Skeletal muscle tissue (tissue), 3 donors: ENCODE measurements at regions not wholly inside any gene's neighbourhood (a gene's known extent, or its start where the extent isn't known, plus 50 kb on each side); places are given as distances from the start of the nearest gene placed in this dataset.
"Not testable (repeated sequence)": the region's sequence is repeated elsewhere in the genome, so short reads cannot be mapped to it uniquely, and the experiment has no call there.

Experiments used
- H3K27ac ChIP-seq: one replicate; pipeline ENCODE4 v1.7.0; 2013; ENCODE audit warnings: mild to moderate bottlenecking, low read depth, low read length, inconsistent platforms
- H3K27me3 ChIP-seq, 3 donors: one replicate each; pipeline ENCODE4 v1.7.0; 2013; ENCODE audit warnings: low read length in 3 of 3; ENCODE audit not compliant: control insufficient read depth in 3 of 3, insufficient read depth in 3 of 3
- H3K36me3 ChIP-seq, 3 donors: one replicate each; pipeline ENCODE4 v1.7.0; 2013; ENCODE audit warnings: low read length in 3 of 3; ENCODE audit not compliant: control insufficient read depth in 3 of 3, insufficient read depth in 3 of 3
- H3K4me1 ChIP-seq, 3 donors: one replicate each; pipeline ENCODE4 v1.7.0; 2013; ENCODE audit warnings: low read length in 3 of 3, mild to moderate bottlenecking in 3 of 3; ENCODE audit not compliant: control insufficient read depth in 3 of 3, insufficient read depth in 3 of 3
- H3K4me3 ChIP-seq, 3 donors: one replicate each; pipeline ENCODE4 v1.7.0; 2013; ENCODE audit warnings: low read length in 3 of 3
- H3K9ac ChIP-seq, 3 donors: one replicate each; pipeline ENCODE4 v1.7.0; 2013; ENCODE audit warnings: low read length in 3 of 3, mild to moderate bottlenecking in 3 of 3, moderate library complexity in 2 of 3, low read depth in 1 of 3
- H3K9me3 ChIP-seq, 3 donors: one replicate each; pipeline ENCODE4 v1.7.0; 2013; ENCODE audit warnings: low read length in 3 of 3; ENCODE audit not compliant: control insufficient read depth in 3 of 3
- donor health status: Osteomylitis.

- H3K4me3 ChIP-seq: no peak overlapping the region
- no peak overlapping the region for H3K27ac ChIP-seq
- H3K9me3 ChIP-seq: no peaks in the 10 kb centered on the region
- H3K36me3 ChIP-seq: no peaks in the 10 kb centered on the region
- no peaks in the 10 kb centered on the region for H3K4me1 ChIP-seq
- H3K9ac ChIP-seq: no peak overlapping the region
- no peaks in the 10 kb centered on the region for H3K27me3 ChIP-seq
Observed at GRCh38 chr17:14585099-14585498, 284.2 kb downstream of the HS3ST3B1 start.

GRCh38 chr17:14582996-14583395 lies 282.1 kb downstream of the HS3ST3B1 start:
- H3K36me3 ChIP-seq: no peaks in the 10 kb centered on the region
- no peak overlapping the region for H3K4me3 ChIP-seq
- H3K4me1 ChIP-seq: no peaks in the 10 kb centered on the region
- no peak overlapping the region for H3K27ac ChIP-seq
- H3K9ac ChIP-seq: no peak overlapping the region
- H3K27me3 ChIP-seq: no peaks in the 10 kb centered on the region
- no peaks in the 10 kb centered on the region for H3K9me3 ChIP-seq

DNA sequence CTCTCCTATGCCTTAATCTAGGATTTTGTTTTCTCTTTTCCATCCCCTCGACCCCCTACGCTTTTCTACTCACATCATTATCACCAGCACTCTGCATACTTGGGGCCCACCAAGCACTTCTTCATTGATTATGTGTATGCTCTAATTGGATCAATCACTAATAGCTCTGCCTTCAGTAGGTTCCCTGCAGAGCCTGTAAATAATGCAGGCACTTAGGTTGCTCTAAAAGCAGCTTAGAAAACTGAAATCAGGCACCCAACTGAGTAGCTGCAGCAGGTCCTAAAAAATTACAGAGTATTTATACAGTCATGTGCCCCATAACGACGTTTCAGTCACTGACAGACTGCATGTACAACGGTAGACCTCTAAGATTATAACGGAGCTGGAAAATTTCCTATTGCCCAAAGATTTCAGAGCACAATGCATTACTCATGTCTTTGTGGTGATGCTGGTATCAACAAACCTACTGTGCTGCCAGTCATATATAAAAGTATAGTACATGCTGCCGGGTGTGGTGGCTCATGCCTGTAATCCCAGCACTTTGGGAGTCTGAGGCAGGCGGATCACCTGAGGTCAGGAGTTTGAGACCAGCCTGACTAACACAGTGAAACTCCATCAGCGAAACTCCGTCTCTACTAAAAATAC lies 280.4 kb downstream of the HS3ST3B1 start:
- Histone ChIP-seq H3K4me1 (no peaks in the 10 kb centered on the region), H3K36me3 (no peaks in the 10 kb centered on the region), H3K27me3 (no peaks in the 10 kb centered on the region), H3K9ac (no peak overlapping the region), H3K27ac (no peak overlapping the region), H3K9me3 (no peaks in the 10 kb centered on the region), H3K4me3 (no peak overlapping the region)

GRCh38 chr17:14580499-14580898 lies 279.6 kb downstream of the HS3ST3B1 start:
- no peak overlapping the region for H3K4me3 ChIP-seq
- H3K4me1 ChIP-seq: no peaks in the 10 kb centered on the region
- no peaks in the 10 kb centered on the region for H3K9me3 ChIP-seq
- no peak overlapping the region for H3K27ac ChIP-seq
- peaks cover 0 to 6% (median 0%) of the 10 kb centered on the region in 3 donors for H3K27me3 ChIP-seq
- H3K36me3 ChIP-seq: no peaks in the 10 kb centered on the region
- H3K9ac ChIP-seq: no peak overlapping the region

DNA sequence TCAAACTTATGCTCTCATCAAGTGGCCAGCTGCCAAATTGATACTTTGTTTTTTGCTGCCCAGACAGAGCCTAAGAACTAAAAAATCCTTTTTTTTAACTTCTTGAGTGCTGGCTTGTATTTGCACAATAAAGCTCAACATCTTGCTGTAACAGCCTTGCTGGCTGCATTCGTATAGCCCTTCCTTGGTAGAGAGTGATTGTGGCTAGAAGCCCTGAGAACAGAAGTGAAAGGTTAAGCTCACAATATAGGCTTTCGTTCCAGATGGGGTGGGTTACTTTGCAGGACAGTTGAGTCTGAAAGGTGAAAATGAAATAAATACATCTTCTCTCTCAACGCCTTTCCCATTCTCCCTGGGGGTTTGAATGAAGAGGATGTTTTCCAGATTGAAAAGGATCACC lies 278.8 kb downstream of the HS3ST3B1 start:
- no peak overlapping the region for H3K9ac ChIP-seq
- H3K4me3 ChIP-seq: no peak overlapping the region

DNA sequence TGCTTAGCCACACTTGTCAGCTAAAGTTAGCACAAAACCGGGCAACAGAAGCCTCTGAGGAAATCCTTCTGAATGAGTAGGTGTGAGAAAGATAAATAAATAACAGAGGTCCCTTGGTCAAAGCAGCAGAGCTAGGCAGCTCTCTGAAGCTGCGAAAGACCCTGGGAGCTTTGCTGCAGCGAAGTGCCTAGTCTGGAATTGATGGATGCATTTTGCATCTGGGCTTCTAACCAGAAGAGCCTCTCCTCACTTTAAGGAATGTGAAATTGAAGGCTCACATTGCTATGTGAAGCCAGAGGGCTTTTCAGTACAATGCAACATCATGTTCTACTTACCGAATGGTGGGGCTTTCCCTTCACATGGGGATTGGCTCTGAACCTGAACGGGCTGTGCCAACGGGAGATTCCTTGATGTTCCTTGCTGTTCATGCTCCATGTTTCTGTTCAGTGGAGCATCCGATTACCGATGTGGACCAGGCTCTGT lies 274.6 kb downstream of the HS3ST3B1 start:
- H3K27me3 ChIP-seq: peaks cover 0 to 11% (median 0%) of the 10 kb centered on the region in 3 donors

More for the DNA sequence above, 278.8 kb downstream of the HS3ST3B1 start:
- H3K9me3 ChIP-seq: no peaks in the 10 kb centered on the region
- H3K27ac ChIP-seq: no peak overlapping the region
- no peaks in the 10 kb centered on the region for H3K4me1 ChIP-seq
- no peaks in the 10 kb centered on the region for H3K36me3 ChIP-seq
- H3K27me3 ChIP-seq: peaks cover 0 to 11% (median 0%) of the 10 kb centered on the region in 3 donors

GRCh38 chr17:14560325-14560724 lies 259.4 kb downstream of the HS3ST3B1 start:
- H3K9ac ChIP-seq, H3K27ac ChIP-seq, H3K9me3 ChIP-seq, H3K4me3 ChIP-seq, H3K27me3 ChIP-seq, H3K36me3 ChIP-seq, H3K4me1 ChIP-seq: not testable (repeated sequence)

More for the DNA sequence above, 274.6 kb downstream of the HS3ST3B1 start:
- Histone ChIP-seq H3K4me3 (no peak overlapping the region), H3K9me3 (no peaks in the 10 kb centered on the region), H3K4me1 (no peaks in the 10 kb centered on the region), H3K9ac (no peak overlapping the region), H3K36me3 (no peaks in the 10 kb centered on the region), H3K27ac (no peak overlapping the region)

- Histone ChIP-seq H3K9ac (no peak overlapping the region), H3K4me1 (no peaks in the 10 kb centered on the region), H3K4me3 (no peak overlapping the region)
Observed at GRCh38 chr17:14559264-14560119, 258.6 kb downstream of the HS3ST3B1 start.

DNA sequence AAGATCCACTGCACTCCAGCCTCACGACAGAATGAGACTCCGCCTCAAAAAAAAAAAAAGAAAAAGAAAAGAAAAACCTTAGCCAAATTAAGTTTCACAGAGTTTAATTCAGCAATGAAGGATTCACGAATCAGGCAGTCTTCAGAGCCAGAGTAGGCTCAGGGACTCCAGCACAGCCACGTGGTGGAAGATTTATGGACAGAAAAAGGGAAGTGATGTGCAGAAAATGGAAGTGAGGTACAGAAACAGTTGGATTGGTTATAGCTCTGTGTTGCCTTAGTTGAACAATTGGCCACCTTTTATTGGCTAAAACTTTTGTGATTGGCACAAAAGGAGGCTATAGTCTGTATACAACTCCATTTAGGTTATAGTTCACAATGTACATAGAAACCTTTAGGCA lies 256.6 kb downstream of the HS3ST3B1 start:
- no peaks in the 10 kb centered on the region for H3K27me3 ChIP-seq
- no peak overlapping the region for H3K9ac ChIP-seq
- no peaks in the 10 kb centered on the region for H3K4me1 ChIP-seq
- no peaks in the 10 kb centered on the region for H3K9me3 ChIP-seq
- no peak overlapping the region for H3K27ac ChIP-seq
- no peak overlapping the region for H3K4me3 ChIP-seq
- H3K36me3 ChIP-seq: no peaks in the 10 kb centered on the region

More at GRCh38 chr17:14559264-14560119, 258.6 kb downstream of the HS3ST3B1 start:
- Histone ChIP-seq H3K9me3 (no peaks in the 10 kb centered on the region), H3K27me3 (no peaks in the 10 kb centered on the region), H3K36me3 (no peaks in the 10 kb centered on the region), H3K27ac (no peak overlapping the region)

DNA sequence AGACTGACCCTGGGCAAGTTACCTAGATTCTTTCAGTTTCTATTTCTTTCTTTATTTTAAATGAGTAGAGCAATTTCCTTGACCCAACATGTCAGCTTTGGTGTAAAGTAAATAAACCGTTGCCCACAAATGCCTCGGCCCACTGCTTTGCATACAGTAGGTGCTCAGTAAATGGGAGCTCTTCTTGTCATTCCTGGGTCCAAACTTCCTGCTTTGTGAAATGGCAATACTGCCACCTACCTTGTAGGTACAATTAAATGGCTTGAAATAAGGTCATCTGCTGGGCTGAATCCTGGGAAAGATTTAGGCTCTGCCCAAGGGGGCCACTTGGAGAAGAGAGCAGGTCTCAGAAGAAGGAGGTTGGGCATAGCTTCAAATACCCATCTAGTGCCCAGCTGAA lies 253.0 kb downstream of the HS3ST3B1 start:
- Histone ChIP-seq H3K4me1 (no peaks in the 10 kb centered on the region), H3K4me3 (no peak overlapping the region), H3K27ac (no peak overlapping the region), H3K36me3 (no peaks in the 10 kb centered on the region), H3K9ac (no peak overlapping the region), H3K9me3 (no peaks in the 10 kb centered on the region), H3K27me3 (no peaks in the 10 kb centered on the region)
